ENCODE measurements at regions not wholly inside any gene's neighbourhood (a gene's known extent, or its start where the extent isn't known, plus 50 kb on each side); places are given as distances from the start of the nearest gene placed in this dataset.

- no peaks in the 10 kb centered on the region for H3K36me3 ChIP-seq (ENCODE audit: control insufficient read depth, insufficient read depth, low read length)
- peaks cover 37% of the 10 kb centered on the region for H3K4me1 ChIP-seq (ENCODE audit: control insufficient read depth, insufficient read depth, low read length)
- 0 out of 2 replicates have a peak, but pooled peaks cover 3% of the 10 kb centered on the region for H3K9me3 ChIP-seq (ENCODE audit: control insufficient read depth, insufficient read depth, low read depth, low read length)
- no peak overlapping the region for H3K27ac ChIP-seq (ENCODE audit: low read depth, low read length)
- no peak overlapping the region for H3K4me3 ChIP-seq (ENCODE audit: low read depth, low read length)
- H3K27me3 ChIP-seq (ENCODE audit: control insufficient read depth, insufficient read depth, low read length), result no peaks in the 10 kb centered on the region
- no peak overlapping the region for H3K9ac ChIP-seq (ENCODE audit: low read length)
Measured at GRCh38 chr5:51279983-51280706, 103.1 kb upstream of the ISL1 start.

- no peaks in the 10 kb centered on the region for H3K9me3 ChIP-seq (ENCODE audit: control insufficient read depth, insufficient read depth, low read depth, low read length)
- no peaks in the 10 kb centered on the region for H3K27me3 ChIP-seq (ENCODE audit: control insufficient read depth, insufficient read depth, low read length)
- H3K4me3 ChIP-seq (ENCODE audit: low read depth, low read length), result no peak overlapping the region
Measured at GRCh38 chr5:51286046-51286445, 97.2 kb upstream of the ISL1 start.

GRCh38 chr5:51302343-51302742 lies 80.9 kb upstream of the ISL1 start:
- no peaks in the 10 kb centered on the region for H3K4me1 ChIP-seq (ENCODE audit: control insufficient read depth, insufficient read depth, low read length)
- H3K4me3 ChIP-seq (ENCODE audit: low read depth, low read length), result no peak overlapping the region
- H3K27me3 ChIP-seq (ENCODE audit: control insufficient read depth, insufficient read depth, low read length), result no peaks in the 10 kb centered on the region
- H3K27ac ChIP-seq (ENCODE audit: low read depth, low read length), result no peak overlapping the region
- no peak overlapping the region for H3K9ac ChIP-seq (ENCODE audit: low read length)
- no peaks in the 10 kb centered on the region for H3K36me3 ChIP-seq (ENCODE audit: control insufficient read depth, insufficient read depth, low read length)
- H3K9me3 ChIP-seq (ENCODE audit: control insufficient read depth, insufficient read depth, low read depth, low read length), result 0 out of 2 replicates have a peak, but pooled peaks cover 2% of the 10 kb centered on the region

More at GRCh38 chr5:51286046-51286445, 97.2 kb upstream of the ISL1 start:
- Histone ChIP-seq H3K36me3 (ENCODE audit: control insufficient read depth, insufficient read depth, low read length) (no peaks in the 10 kb centered on the region), H3K4me1 (ENCODE audit: control insufficient read depth, insufficient read depth, low read length) (peaks cover 12% of the 10 kb centered on the region), H3K27ac (ENCODE audit: low read depth, low read length) (no peak overlapping the region), H3K9ac (ENCODE audit: low read length) (no peak overlapping the region)

GRCh38 chr5:51326844-51327243 lies 56.4 kb upstream of the ISL1 start:
- Histone ChIP-seq H3K36me3 (ENCODE audit: control insufficient read depth, insufficient read depth, low read length) (no peaks in the 10 kb centered on the region), H3K4me3 (ENCODE audit: low read depth, low read length) (no peak overlapping the region), H3K27me3 (ENCODE audit: control insufficient read depth, insufficient read depth, low read length) (no peaks in the 10 kb centered on the region), H3K27ac (ENCODE audit: low read depth, low read length) (no peak overlapping the region), H3K9me3 (ENCODE audit: control insufficient read depth, insufficient read depth, low read depth, low read length) (no peaks in the 10 kb centered on the region), H3K9ac (ENCODE audit: low read length) (no peak overlapping the region), H3K4me1 (ENCODE audit: control insufficient read depth, insufficient read depth, low read length) (peaks cover 7% of the 10 kb centered on the region)
